Bronchial epithelial cell (primary cell): ENCODE measurements at regions not wholly inside any gene's neighbourhood (a gene's known extent, or its start where the extent isn't known, plus 50 kb on each side); places are given as distances from the start of the nearest gene placed in this dataset.
A peak's percentile ranks its signal among the peaks of the same experiment; 100 is the strongest.

Experiments
- DNase-seq: peaks from one replicate; pipeline ENCODE4 v3.0.0-alpha.2; 2010; ENCODE audit warnings: low read depth
- FAIRE-seq: peaks from 2 replicates; lab custom pipeline; 2011; peaks lifted over from hg19 to GRCh38; lab: Jason Lieb, UNC
- H3K27me3 ChIP-seq: 2 replicates; pipeline ENCODE4 v1.5.1; 2011; ENCODE audit warnings: low read length; ENCODE audit not compliant: control insufficient read depth, insufficient read depth
- H3K36me3 ChIP-seq: 2 replicates; pipeline ENCODE4 v1.5.1; 2011; ENCODE audit warnings: low read length; ENCODE audit not compliant: control insufficient read depth, insufficient read depth
- H3K4me3 ChIP-seq: 2 replicates; pipeline ENCODE4 v1.5.1; 2011; ENCODE audit warnings: mild to moderate bottlenecking, low read depth, low read length, control low read depth
- TF ChIP-seq, protein P1 (sequence below): IDR thresholded peaks from 2 replicates; pipeline ENCODE4 v1.5.1; 2011; ENCODE audit warnings: mild to moderate bottlenecking, moderate library complexity, low read length, control low read depth, inconsistent platforms; ENCODE audit not compliant: insufficient read depth, severe bottlenecking

- DNase-seq (no peak), FAIRE-seq (no peak)
- H3K4me3 ChIP-seq = no peak overlapping the region
- TF ChIP-seq, protein P1, sequence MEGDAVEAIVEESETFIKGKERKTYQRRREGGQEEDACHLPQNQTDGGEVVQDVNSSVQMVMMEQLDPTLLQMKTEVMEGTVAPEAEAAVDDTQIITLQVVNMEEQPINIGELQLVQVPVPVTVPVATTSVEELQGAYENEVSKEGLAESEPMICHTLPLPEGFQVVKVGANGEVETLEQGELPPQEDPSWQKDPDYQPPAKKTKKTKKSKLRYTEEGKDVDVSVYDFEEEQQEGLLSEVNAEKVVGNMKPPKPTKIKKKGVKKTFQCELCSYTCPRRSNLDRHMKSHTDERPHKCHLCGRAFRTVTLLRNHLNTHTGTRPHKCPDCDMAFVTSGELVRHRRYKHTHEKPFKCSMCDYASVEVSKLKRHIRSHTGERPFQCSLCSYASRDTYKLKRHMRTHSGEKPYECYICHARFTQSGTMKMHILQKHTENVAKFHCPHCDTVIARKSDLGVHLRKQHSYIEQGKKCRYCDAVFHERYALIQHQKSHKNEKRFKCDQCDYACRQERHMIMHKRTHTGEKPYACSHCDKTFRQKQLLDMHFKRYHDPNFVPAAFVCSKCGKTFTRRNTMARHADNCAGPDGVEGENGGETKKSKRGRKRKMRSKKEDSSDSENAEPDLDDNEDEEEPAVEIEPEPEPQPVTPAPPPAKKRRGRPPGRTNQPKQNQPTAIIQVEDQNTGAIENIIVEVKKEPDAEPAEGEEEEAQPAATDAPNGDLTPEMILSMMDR = no peak
- no peaks in the 10 kb centered on the region for H3K36me3 ChIP-seq
- H3K27me3 ChIP-seq = peaks cover 3% of the 10 kb centered on the region
These were observed 97.2 kb downstream of the VPREB1 start for GRCh38 chr22:22341736-22342135.

GRCh38 chr22:22342697-22343580 is 98.4 kb downstream of the VPREB1 start:
- Histone ChIP-seq H3K36me3 (no peaks in the 10 kb centered on the region), H3K4me3 (no peak overlapping the region), H3K27me3 (peaks cover 3% of the 10 kb centered on the region)
- DNase-seq = peak; percentile 79
- TF ChIP-seq, protein P1 = peak; percentile 97
- peak; percentile 98 for FAIRE-seq

- Histone ChIP-seq H3K27me3 (peaks cover 1% of the 10 kb centered on the region), H3K4me3 (no peak overlapping the region), H3K36me3 (no peaks in the 10 kb centered on the region)
- no peak for DNase-seq
- FAIRE-seq = no peak
- TF ChIP-seq, protein P1 = no peak
These were observed 99.2 kb downstream of the VPREB1 start for GRCh38 chr22:22343581-22344296.

GRCh38 chr22:22344430-22344829 is 99.8 kb downstream of the VPREB1 start:
- H3K27me3 ChIP-seq = peaks cover 1% of the 10 kb centered on the region
- TF ChIP-seq, protein P1 = no peak
- DNase-seq (no peak), FAIRE-seq (no peak)
- no peak overlapping the region for H3K4me3 ChIP-seq
- H3K36me3 ChIP-seq = no peaks in the 10 kb centered on the region

DNA sequence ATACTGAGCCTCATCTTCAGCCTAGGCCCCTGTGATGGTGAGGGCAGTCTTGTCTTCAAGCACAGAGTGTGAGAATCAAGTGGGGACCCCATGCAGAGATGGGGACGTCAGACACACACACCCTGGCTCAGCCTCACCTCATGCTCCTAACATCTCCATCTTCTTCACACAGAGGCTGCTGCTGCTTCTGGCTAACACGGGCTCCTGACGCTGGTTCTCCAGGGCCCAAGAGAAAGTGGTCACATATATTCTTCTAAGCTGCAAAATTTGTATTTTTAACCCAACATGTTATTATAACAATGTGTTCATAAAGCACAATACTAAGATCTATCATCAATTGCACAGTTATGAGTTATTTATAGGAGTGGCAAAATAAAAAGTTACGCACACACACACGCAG is 101.2 kb downstream of the VPREB1 start:
- FAIRE-seq = no peak
- H3K36me3 ChIP-seq = no peaks in the 10 kb centered on the region
- peaks cover 1% of the 10 kb centered on the region for H3K27me3 ChIP-seq
- TF ChIP-seq, protein P1 = no peak
- H3K4me3 ChIP-seq = no peak overlapping the region
- DNase-seq = no peak
